NCI-H69 (cell line): ENCODE measurements at regions not wholly inside any gene's neighbourhood (a gene's known extent, or its start where the extent isn't known, plus 50 kb on each side); places are given as distances from the start of the nearest gene placed in this dataset.

ENCODE experiments used
- DNase-seq: peaks from one replicate; lab custom pipeline; 2025; lab: John Stamatoyannopoulos, UW

DNA sequence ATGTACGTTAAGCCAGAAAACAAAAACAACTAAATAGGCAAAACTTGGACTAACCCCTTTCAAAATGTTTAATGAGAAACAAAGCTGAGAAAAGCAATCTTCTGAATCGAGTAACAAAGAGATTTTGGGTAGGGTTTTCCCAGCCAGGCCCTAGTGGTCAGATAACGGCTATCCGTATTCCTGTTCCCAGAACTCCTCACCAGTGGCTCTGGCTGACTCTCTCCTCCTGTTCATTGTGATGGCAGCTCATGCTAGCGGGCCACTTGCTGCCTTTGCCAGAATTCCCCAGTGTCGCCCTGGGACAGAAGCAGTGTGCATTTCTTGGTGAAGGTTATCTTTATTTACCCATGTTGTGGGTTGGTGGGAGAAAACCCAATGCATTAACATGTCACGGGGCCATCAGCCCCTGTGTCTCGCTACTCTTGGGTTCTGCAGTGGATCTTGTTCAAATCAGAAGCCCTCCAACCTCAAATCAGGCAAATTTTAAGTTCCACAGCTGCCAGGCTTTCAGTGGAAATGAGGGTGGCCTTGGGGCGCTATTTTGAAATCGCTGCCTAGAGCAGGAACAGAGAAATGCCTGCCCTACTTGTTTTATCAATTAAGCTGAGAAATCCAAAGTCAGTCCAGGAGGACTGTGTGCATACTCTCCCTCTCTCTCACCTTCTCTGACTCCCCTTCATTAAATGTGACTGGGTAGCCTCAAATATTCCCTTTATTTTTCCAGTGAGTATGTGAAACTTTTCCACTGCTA is 164.5 kb upstream of the NPVF start:
- peak; percentile 12 for DNase-seq

GRCh38 chr7:25395976-25396375 is 167.7 kb upstream of the NPVF start:
- no peak for DNase-seq

DNA sequence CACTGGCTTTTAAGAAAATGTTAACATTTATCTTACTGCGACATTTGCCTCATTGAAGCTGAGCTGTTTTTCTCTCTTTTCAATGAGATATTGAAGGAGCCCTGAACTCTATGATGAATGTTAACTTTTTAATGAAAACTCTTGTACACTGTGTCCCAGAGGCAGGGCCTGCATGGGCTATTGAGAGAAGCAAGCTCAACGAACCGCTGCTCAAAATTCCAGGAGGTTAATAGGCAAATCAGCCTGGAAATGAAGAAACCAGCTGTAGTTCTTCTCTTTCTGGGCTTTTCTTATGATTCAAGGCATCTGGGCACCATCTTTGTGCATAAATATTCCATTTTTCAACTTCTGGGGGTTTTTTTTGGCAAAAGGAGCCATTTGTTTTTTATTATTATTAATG is 168.4 kb upstream of the NPVF start:
- no peak for DNase-seq

- no peak for DNase-seq
Observed at GRCh38 chr7:25398418-25398817, 170.1 kb upstream of the NPVF start.

DNA sequence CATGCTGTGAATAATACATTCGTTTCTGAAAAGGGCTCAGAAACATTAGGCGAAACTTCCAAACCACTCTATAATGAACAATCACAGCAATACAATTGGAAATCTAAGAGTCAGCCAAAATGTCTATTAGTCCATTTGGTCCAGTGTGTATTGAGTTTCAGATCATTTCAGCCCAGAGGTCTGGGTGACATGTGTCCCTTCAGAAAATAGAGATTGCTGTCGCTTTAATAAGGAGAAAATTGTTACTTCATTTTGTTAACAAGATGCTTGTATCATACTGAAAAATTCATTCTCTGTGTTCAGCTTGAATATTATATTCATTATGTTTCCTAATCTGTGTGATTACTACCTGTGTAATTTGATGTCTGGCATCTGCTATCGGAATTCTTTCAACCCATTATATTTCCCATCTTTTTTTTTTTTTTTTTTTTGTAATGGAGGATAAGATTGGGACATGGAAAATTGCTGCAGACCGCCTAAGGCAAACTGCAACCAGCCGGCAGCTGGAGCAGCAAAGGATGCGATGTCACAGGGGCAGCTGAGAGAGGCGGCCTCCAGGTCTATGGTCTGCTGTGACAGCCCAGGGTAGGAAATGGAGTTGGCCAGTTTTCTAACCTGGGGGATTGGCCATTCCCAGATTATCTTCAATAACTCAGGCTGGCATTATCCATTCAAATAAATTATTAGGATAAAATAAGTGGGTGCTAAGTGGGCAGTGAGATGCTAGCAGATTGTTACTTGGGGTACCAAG is 170.9 kb upstream of the NPVF start:
- peak; percentile 13 for DNase-seq

DNA sequence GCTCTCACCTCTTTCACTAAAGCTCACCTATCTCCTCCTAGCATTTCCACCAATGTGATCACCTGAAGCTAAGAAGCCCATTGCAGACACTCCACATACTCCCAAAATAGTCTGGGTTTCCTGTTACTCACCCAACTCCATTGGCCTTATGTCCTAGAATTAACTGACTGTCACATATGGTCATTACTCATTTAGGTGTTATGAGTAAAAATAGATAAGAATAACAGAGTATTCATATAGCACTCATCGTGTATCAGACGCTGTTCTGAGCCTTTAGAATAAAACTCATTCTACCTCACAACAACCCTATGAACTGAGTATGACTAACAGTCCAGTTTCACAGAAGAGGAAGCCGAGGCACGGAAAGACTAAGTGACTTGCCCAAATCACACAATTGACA is 174.2 kb upstream of the NPVF start:
- no peak for DNase-seq

DNA sequence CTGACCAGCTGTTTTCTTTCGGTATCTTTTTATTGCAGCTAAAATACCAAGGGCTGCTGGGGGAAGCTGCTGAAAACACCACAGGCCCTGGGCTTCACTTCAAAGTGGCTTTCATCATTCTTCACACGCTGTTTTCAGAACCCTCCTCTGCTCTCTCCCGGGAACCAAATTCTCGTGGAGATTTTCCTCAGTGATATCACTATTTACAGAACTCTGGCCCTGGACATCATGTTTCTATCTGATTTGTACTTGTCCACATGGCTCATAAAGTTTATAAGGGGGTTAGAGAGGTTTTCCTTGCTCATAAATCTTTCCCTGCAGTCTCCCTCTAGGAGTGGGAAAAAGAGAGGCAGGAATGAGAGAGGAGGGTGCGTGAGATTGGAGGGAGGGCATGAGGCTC is 177.4 kb upstream of the NPVF start:
- DNase-seq: no peak

GRCh38 chr7:25407053-25407452 is 178.8 kb upstream of the NPVF start:
- DNase-seq: no peak

- peak; percentile 9 for DNase-seq
Observed at GRCh38 chr7:25408012-25408687, 179.9 kb upstream of the NPVF start.

DNA sequence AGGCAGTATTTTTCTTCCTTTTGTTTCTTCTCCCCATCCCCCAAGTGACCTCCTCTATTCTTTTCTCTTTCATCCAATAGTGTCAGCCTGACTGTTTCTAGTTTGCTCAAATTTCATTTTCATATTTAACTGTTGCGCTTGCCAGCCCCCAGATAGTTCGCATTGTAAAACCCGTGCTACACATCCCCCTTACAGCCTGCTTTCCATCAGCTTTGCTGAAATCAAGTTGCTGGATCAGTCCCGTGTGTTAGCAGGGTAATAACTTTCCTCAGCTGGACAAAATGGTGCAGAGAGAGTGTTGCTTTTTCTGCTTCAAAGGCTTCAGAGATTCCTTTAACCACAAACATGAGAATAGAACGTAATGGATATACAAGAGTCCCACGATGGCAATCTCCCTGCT is 180.6 kb upstream of the NPVF start:
- DNase-seq: no peak

DNA sequence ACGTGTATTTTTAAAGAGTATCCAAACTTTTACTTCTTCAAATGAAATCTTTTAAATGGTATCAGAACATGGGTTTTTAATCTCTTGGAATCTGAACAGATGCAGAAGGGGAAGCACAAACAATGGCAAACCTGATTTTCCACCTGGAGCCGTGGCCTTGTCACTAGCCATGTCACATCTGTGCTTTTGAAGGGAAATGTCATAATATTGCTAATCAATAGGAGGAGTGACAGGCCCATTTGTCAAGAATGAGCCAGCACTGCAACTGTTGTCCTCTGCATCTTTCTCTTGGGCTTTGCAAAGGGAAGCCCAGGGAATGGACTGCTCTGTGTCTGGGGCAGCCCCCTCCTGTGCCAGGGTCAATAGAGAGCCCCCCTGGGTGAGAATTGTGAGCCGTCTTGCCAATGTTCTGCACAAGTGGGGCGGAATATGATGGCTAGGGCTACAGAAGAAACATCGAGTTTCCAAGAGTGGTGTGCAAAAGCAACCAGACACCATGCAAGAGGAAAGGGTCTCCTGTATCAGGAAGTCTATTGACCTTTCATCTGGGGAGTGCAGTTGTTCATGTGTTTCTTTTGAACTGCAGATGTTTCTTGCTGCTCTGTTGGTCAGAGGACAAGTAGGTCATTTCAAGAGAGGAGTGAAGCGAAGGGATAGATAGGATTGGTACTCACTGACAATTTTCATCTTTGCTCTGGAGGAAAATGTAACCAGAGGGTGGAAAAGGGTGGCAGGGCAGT is 181.8 kb upstream of the NPVF start:
- no peak for DNase-seq

GRCh38 chr7:25420771-25421170 is 192.5 kb upstream of the NPVF start:
- DNase-seq: no peak

DNA sequence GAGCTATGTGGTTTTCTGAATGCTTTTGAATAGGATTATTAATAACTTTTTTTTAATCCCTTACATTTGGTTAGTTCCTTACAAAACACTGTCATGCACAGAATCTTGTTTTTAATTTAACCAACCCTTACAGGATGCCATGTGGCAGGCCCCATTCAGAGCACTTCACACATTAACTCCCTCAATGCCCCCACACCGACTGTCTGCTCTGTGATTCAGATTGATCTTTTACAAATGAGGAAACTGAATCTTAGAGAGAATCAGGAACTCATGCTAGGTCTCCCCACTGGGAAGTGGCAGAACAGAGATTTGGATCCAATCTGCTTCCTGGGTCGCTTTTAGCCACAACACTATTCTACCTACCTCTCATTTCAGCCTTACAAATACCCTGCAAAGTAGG is 195.8 kb upstream of the NPVF start:
- DNase-seq: no peak

DNA sequence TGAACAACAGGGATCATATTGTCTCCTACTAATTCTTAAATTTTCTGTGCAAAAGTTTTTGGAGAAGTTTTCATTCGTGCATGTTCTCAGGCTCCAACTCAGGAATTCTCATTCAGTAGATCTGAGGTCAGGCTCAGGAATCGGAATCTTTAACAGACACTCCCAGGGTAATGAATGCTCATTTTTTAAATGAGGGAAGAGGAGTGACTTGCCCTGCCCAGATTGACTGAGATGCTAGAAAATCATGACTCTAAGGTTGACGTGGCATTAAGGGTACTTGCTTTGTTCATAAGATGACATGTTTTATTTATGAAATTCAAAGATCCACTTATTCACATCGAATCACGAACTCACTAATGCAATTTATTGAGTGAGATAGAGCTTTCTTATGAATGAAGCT is 196.6 kb upstream of the NPVF start:
- DNase-seq: no peak

GRCh38 chr7:25427721-25428120 is 199.4 kb upstream of the NPVF start:
- no peak for DNase-seq

DNA sequence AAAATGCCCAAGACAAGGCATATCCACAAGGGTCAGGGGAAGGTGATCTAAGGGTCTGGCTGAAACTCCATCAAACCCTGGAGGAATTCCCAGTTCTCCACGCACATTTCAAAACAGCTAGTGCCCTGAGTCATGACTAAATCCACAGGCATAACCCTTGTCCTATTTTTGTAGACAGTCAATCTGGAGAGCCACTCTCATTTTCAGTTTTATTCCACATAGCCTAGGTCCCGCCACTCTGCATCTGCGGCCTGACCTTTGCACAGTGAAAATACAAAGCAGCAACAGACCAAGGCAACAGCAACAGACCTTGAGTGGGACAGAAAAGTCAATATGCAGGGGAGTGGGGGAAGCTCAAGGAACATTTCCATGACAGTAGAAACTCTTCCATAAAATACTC is 201.4 kb upstream of the NPVF start:
- DNase-seq: no peak

DNA sequence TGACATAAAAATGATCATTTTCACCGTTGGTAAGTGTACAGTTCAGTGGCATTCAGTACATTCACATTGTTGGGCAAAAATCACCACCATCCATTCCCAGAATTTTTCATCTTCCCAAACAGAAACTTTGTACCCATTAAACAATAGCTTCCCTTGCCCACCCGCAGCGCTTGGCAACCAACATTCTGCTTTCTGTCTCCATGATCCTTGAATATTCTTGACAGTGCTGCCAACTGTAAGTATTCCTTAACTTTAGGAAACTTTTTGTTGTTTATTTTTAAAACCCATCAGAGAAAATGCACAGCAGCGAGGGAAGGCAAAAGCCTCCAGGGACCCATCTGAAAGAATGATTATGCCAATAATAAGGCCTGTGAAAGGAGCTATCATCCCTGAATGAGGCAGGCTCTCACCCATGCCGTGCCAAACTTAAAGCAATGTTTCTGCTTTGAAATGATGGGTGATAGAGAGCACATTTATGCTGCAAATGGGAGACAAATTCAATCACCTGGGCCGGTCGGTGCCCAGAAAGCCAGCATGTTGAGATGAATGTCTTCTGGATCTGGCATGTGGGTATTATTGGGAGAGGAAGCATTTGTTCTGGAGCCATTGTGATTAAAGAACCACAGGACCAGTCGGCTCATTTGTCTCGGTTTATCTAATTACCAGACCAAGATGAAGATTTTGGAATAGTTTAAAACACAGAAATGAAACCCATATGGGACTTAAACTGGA is 202.1 kb upstream of the NPVF start:
- DNase-seq: no peak

GRCh38 chr7:25431956-25432450 is 203.7 kb upstream of the NPVF start:
- no peak for DNase-seq

DNA sequence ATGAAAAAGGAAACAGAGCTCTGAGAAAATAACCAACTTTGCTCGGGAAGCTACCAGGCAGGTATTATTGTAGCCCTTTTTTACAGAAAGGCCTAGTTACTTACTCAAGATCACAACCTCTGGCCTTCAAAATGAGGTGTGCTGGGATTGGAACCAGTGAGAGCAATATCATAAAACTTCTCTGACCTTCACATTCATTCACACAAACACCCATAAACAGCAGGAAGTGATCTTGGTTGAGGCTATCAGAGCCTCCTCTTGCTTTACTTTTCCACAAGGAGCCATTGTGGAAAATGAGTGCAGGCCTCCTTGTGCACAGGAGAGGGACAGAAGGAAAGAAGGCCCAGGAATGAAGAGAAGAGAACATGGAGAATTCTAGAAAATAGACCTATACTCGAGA is 204.5 kb upstream of the NPVF start:
- DNase-seq: no peak

- no peak for DNase-seq
Observed at GRCh38 chr7:25436413-25436812, 208.1 kb upstream of the NPVF start.

DNA sequence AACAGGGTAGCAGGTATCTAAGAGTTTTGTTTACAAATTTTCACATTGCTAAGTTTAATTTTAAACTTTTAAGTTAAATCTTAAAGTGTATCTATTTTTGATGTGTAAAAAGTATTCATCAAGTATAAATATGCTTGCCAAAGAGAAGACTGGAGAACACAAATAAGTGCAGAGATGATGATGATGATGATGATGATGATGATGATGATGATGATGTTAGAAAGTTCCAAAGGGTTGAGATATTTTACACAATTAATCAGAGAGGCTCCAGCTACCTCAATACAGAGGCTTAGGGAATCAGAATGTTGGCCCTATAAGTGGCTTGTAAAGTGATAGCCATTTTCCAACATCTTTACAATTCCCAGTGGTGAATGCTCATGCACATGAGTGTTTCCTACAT is 209.0 kb upstream of the NPVF start:
- DNase-seq: no peak

DNA sequence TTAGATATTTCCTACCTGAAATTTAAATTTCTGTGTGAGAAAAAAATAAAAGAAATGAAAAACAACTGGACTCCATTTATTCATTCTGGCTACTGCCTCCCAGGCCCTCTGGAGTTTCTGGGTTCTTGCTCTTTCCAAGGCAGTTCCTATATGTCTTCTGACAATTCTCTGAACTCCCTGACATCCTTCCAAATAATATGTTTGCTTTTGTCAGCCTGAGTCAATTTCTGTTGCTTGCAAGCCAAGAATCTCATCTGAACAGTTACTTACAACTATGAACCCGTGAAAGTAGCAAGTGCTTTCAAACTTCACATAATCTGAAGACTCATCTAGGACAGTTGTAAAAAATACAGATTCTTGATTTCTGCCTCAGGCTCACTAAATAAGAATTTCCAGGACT is 216.7 kb upstream of the NPVF start:
- no peak for DNase-seq
